Large intestine (tissue), 3 donors: ENCODE measurements at regions not wholly inside any gene's neighbourhood (a gene's known extent, or its start where the extent isn't known, plus 50 kb on each side); places are given as distances from the start of the nearest gene placed in this dataset.
A peak's percentile ranks its signal among the peaks of the same experiment; 100 is the strongest.
"Not testable (repeated sequence)": the region's sequence is repeated elsewhere in the genome, so short reads cannot be mapped to it uniquely, and the experiment has no call there.

Experiments
- DNase-seq, 2 donors: peaks; one replicate each; pipeline versions ENCODE4 v3.0.0 to v3.0.0-alpha.2; 2013
- H3K27ac ChIP-seq: one replicate; pipeline ENCODE4 v1.5.1; 2013; ENCODE audit warnings: low read length
- H3K27me3 ChIP-seq: 2 replicates; pipeline ENCODE4 v1.6.1; 2013; ENCODE audit warnings: low read length; ENCODE audit not compliant: control insufficient read depth, insufficient read depth
- H3K36me3 ChIP-seq: 2 replicates; pipeline ENCODE4 v1.6.1; 2013; ENCODE audit warnings: low read length; ENCODE audit not compliant: control insufficient read depth, insufficient read depth
- H3K4me1 ChIP-seq: one replicate; pipeline ENCODE4 v1.6.1; 2013; ENCODE audit warnings: low read length; ENCODE audit not compliant: control insufficient read depth, insufficient read depth
- H3K4me3 ChIP-seq: one replicate; pipeline ENCODE4 v1.5.1; 2013; ENCODE audit warnings: low read length
- H3K9me3 ChIP-seq: one replicate; pipeline ENCODE4 v1.6.1; 2013; ENCODE audit warnings: mild to moderate bottlenecking, low read depth, low read length, moderate library complexity; ENCODE audit not compliant: control insufficient read depth
- WGBS: methylation state at CpG from one replicate; pipeline ENCODE4 v1.1.5; 2013; ENCODE audit warnings: low lambda C conversion rate; ENCODE audit not compliant: insufficient coverage; 5-methylcytosine and 5-hydroxymethylcytosine counted together

- H3K9me3 ChIP-seq = peaks cover 5% of the 10 kb centered on the region
- no peaks in the 10 kb centered on the region for H3K27me3 ChIP-seq
- H3K4me3 ChIP-seq = no peak overlapping the region
- H3K36me3 ChIP-seq = no peaks in the 10 kb centered on the region
- no peaks in the 10 kb centered on the region for H3K4me1 ChIP-seq
- H3K27ac ChIP-seq = no peak overlapping the region
- no peak for DNase-seq
- WGBS = no CpG with 5 or more reads among the region's 5 CpGs
Observed at GRCh38 chr7:152543799-152544198, 108.0 kb upstream of the KMT2C start.

GRCh38 chr7:152541892-152542291, 106.1 kb upstream of the KMT2C start:
- peak; percentile 19 to 47 for DNase-seq
- Histone ChIP-seq H3K4me1 (no peaks in the 10 kb centered on the region), H3K27me3 (no peaks in the 10 kb centered on the region), H3K36me3 (no peaks in the 10 kb centered on the region), H3K4me3 (no peak overlapping the region), H3K27ac (peak overlapping the region; percentile 32), H3K9me3 (peaks cover 5% of the 10 kb centered on the region)
- no CpG with 5 or more reads among the region's 5 CpGs for WGBS

GRCh38 chr7:152539190-152539495, 103.3 kb upstream of the KMT2C start:
- DNase-seq, H3K9me3 ChIP-seq, H3K4me1 ChIP-seq, H3K36me3 ChIP-seq, H3K27me3 ChIP-seq, H3K27ac ChIP-seq, H3K4me3 ChIP-seq: not testable (repeated sequence)
- no CpG with 5 or more reads among the region's 17 CpGs for WGBS

GRCh38 chr7:152538346-152539189, 102.8 kb upstream of the KMT2C start:
- not testable (repeated sequence) for H3K4me1 ChIP-seq, H3K4me3 ChIP-seq, H3K36me3 ChIP-seq, H3K27me3 ChIP-seq, DNase-seq, H3K9me3 ChIP-seq, H3K27ac ChIP-seq
- no CpG with 5 or more reads among the region's 46 CpGs for WGBS

- Histone ChIP-seq H3K9me3 (peaks cover 5% of the 10 kb centered on the region), H3K4me1 (no peaks in the 10 kb centered on the region), H3K4me3 (no peak overlapping the region), H3K36me3 (no peaks in the 10 kb centered on the region), H3K27me3 (no peaks in the 10 kb centered on the region), H3K27ac (no peak overlapping the region)
- 80% methylated on average over 1 of the region's 4 CpGs for WGBS
- no peak for DNase-seq
Observed at GRCh38 chr7:152537639-152538038, 101.8 kb upstream of the KMT2C start.

- no peaks in the 10 kb centered on the region for H3K9me3 ChIP-seq
- H3K4me3 ChIP-seq = no peak overlapping the region
- no peak for DNase-seq
- H3K27me3 ChIP-seq = no peaks in the 10 kb centered on the region
- H3K4me1 ChIP-seq = no peaks in the 10 kb centered on the region
- H3K27ac ChIP-seq = no peak overlapping the region
- WGBS = no CpG with 5 or more reads among the region's 6 CpGs
- H3K36me3 ChIP-seq = no peaks in the 10 kb centered on the region
Observed at GRCh38 chr7:152528612-152529011, 92.8 kb upstream of the KMT2C start.

- H3K36me3 ChIP-seq = no peaks in the 10 kb centered on the region
- H3K27ac ChIP-seq = no peak overlapping the region
- WGBS = no CpG with 5 or more reads among the region's 7 CpGs
- H3K27me3 ChIP-seq = no peaks in the 10 kb centered on the region
- DNase-seq = no peak
- no peaks in the 10 kb centered on the region for H3K9me3 ChIP-seq
- no peaks in the 10 kb centered on the region for H3K4me1 ChIP-seq
- H3K4me3 ChIP-seq = no peak overlapping the region
Observed at GRCh38 chr7:152527610-152528032, 91.8 kb upstream of the KMT2C start.

- H3K27ac ChIP-seq = no peak overlapping the region
- no peaks in the 10 kb centered on the region for H3K9me3 ChIP-seq
- no peak overlapping the region for H3K4me3 ChIP-seq
- H3K27me3 ChIP-seq = no peaks in the 10 kb centered on the region
- no peak for DNase-seq
- H3K36me3 ChIP-seq = no peaks in the 10 kb centered on the region
- H3K4me1 ChIP-seq = no peaks in the 10 kb centered on the region
- WGBS = no CpG with 5 or more reads among the region's 14 CpGs
Observed at GRCh38 chr7:152523916-152524315, 88.1 kb upstream of the KMT2C start.

- Histone ChIP-seq H3K36me3 (no peaks in the 10 kb centered on the region), H3K9me3 (no peaks in the 10 kb centered on the region), H3K27ac (no peak overlapping the region), H3K27me3 (no peaks in the 10 kb centered on the region), H3K4me1 (no peaks in the 10 kb centered on the region), H3K4me3 (no peak overlapping the region)
- DNase-seq = peak; percentile 12 to 28
- 0% methylated on average over 1 of the region's 10 CpGs for WGBS
Observed at GRCh38 chr7:152522571-152523067, 86.8 kb upstream of the KMT2C start.

- no peaks in the 10 kb centered on the region for H3K27me3 ChIP-seq
- peak; percentile 5 to 26 for DNase-seq
- no CpG with 5 or more reads among the region's 11 CpGs for WGBS
- no peaks in the 10 kb centered on the region for H3K36me3 ChIP-seq
- H3K27ac ChIP-seq = no peak overlapping the region
- no peak overlapping the region for H3K4me3 ChIP-seq
- no peaks in the 10 kb centered on the region for H3K4me1 ChIP-seq
- H3K9me3 ChIP-seq = no peaks in the 10 kb centered on the region
Observed at GRCh38 chr7:152521420-152522337, 85.9 kb upstream of the KMT2C start.
